ENCODE measurements at regions not wholly inside any gene's neighbourhood (a gene's known extent, or its start where the extent isn't known, plus 50 kb on each side); places are given as distances from the start of the nearest gene placed in this dataset.

DNA sequence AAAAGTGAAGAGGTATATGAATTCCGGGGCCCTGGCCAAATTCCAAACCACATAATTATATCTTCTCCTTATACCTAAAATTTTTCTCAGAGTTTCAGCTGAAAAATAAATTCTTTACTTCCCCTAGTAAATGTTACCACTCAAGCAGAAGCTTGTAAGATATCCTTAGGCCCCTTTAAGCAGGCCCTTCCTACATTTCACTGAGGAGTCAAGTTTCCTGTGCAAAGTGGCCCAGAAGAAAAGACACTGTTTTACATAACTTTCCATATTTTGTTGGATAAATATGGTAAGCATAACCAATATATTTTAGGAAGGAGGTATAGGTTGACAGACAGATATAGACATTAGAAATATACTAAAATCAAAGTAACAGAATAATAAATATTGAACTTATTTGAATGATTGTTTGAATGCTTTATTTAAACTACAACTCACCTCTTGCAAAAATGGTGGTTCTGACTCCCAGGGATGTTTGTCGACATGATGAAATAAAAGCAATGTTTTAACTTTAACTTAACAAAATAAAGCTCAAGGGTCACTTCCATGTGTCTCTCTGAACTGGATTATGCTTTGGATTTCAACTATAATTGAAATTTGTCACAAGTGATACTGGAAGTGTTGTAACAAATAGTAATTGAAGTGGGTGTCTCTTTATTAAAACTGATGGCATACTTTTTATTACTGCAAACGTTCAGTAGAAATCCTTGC, 141.2 kb downstream of the SPRY2 start:
- 46 to 60% methylated on average over 3 of the region's 3 CpGs for WGBS, 2 donors
- H3K4me1 ChIP-seq, result no peaks in the 10 kb centered on the region
- no peaks in the 10 kb centered on the region for H3K9me3 ChIP-seq
- no peaks in the 10 kb centered on the region for H3K27me3 ChIP-seq
- intact Hi-C loops (cut with DNase I), result no loop called here
- no peak for ATAC-seq
- TF ChIP-seq POLR2A (IDR thresholded peaks at IDR 0.05), result no peak
- no peak for TF ChIP-seq CTCF (IDR thresholded peaks at IDR 0.05)
- DNase-seq, result no peak
- H3K27ac ChIP-seq, result no peak overlapping the region
- no peak overlapping the region for H3K4me3 ChIP-seq
- no peaks in the 10 kb centered on the region for H3K36me3 ChIP-seq (replicated peaks in 1 of 2; ENCODE audit: insufficient read depth in 1 of 2, low read depth in 2 of 2)

- Histone ChIP-seq H3K9me3 (no peaks in the 10 kb centered on the region), H3K4me1 (no peaks in the 10 kb centered on the region), H3K27ac (no peak overlapping the region), H3K36me3 (replicated peaks in 1 of 2; ENCODE audit: insufficient read depth in 1 of 2, low read depth in 2 of 2) (no peaks in the 10 kb centered on the region), H3K27me3 (no peaks in the 10 kb centered on the region), H3K4me3 (no peak overlapping the region)
- TF ChIP-seq POLR2A (IDR thresholded peaks at IDR 0.05) (no peak), CTCF (IDR thresholded peaks at IDR 0.05) (no peak)
- DNase-seq (no peak), ATAC-seq (no peak)
- intact Hi-C loops (cut with DNase I), result no loop called here
- 40 to 47% methylated on average over 4 of the region's 4 CpGs for WGBS, 2 donors
These were observed 141.9 kb downstream of the SPRY2 start for GRCh38 chr13:80199067-80199466.

- intact Hi-C loops (cut with DNase I), result no loop called here
- H3K4me3 ChIP-seq, result no peak overlapping the region
- H3K9me3 ChIP-seq, result no peaks in the 10 kb centered on the region
- H3K27me3 ChIP-seq, result no peaks in the 10 kb centered on the region
- DNase-seq (no peak), ATAC-seq (no peak)
- H3K36me3 ChIP-seq (replicated peaks in 1 of 2; ENCODE audit: insufficient read depth in 1 of 2, low read depth in 2 of 2), result no peaks in the 10 kb centered on the region
- no peak overlapping the region for H3K27ac ChIP-seq
- H3K4me1 ChIP-seq, result no peaks in the 10 kb centered on the region
- 76 to 83% methylated on average over 2 of the region's 2 CpGs for WGBS, 2 donors
- TF ChIP-seq CTCF (IDR thresholded peaks at IDR 0.05), result no peak
- no peak for TF ChIP-seq POLR2A (IDR thresholded peaks at IDR 0.05)
These were observed 144.2 kb downstream of the SPRY2 start for GRCh38 chr13:80196756-80197155.

- no peaks in the 10 kb centered on the region for H3K27me3 ChIP-seq
- DNase-seq (no peak), ATAC-seq (no peak)
- no peaks in the 10 kb centered on the region for H3K4me1 ChIP-seq
- no peaks in the 10 kb centered on the region for H3K36me3 ChIP-seq (replicated peaks in 1 of 2; ENCODE audit: insufficient read depth in 1 of 2, low read depth in 2 of 2)
- no peak for TF ChIP-seq POLR2A (IDR thresholded peaks at IDR 0.05)
- no peak for TF ChIP-seq CTCF (IDR thresholded peaks at IDR 0.05)
- WGBS, 2 donors, result 69 to 73% methylated on average over 2 of the region's 2 CpGs
- no peaks in the 10 kb centered on the region for H3K9me3 ChIP-seq
- H3K27ac ChIP-seq, result no peak overlapping the region
- H3K4me3 ChIP-seq, result no peak overlapping the region
- intact Hi-C loops (cut with DNase I), result no loop called here
These were observed 145.3 kb downstream of the SPRY2 start for GRCh38 chr13:80195649-80196048.
